ENCODE measurements at regions not wholly inside any gene's neighbourhood (a gene's known extent, or its start where the extent isn't known, plus 50 kb on each side); places are given as distances from the start of the nearest gene placed in this dataset.
"Not testable (repeated sequence)": the region's sequence is repeated elsewhere in the genome, so short reads cannot be mapped to it uniquely, and the experiment has no call there.

DNA sequence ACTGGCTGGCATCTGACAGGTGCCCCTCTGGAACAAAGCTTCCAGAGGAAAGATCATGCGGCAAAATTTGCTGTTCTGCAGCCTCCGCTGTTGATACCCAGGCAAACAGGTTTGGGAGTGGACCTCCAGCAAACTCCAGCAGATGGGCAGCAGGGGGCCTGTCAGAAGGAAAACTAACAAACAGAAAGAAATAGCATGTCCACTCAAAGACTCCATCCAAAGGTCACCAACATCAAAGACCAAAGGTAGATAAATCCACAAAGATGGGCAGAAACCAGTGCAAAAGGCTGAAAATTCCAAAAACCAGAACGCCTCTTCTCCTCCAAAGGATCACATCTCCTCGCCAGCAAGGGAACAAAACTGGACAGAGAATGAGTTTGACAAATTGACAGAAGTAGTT is 101.3 kb downstream of the HNRNPD start:
- CTCF ChIA-PET = not testable (repeated sequence)

DNA sequence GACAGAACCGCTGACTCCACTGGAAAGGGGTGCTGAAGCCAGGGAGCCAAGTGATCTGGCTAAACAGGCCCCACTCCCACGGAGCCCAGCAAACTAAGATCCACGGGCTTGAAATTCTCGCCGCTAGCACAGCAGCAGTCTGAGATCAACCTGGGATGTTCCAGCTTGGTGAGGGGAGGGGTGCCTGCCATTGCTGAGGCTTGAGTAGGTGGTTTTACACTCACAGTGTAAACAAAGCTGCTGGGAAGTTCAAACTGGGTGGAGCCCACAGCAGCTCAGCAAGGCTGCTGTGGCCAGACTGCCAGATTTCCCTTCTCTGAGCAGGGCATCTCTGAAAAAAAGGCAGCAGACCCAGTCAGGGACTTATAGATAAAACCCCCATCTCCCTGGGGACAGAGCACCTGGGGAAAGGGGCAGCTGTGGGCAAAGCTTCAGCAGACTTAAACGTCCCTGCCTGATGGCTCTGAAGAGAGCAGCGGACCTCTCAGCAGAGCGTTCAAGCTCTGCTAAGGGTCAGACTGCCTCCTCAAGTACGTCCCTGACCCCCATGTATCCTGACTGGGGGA is 101.8 kb downstream of the HNRNPD start:
- H3K27me3 ChIP-seq (ENCODE audit: control insufficient read depth, insufficient read depth, low read length); BruUV-seq (replicated peaks); intact Hi-C loops (cut with micrococcal nuclease; ENCODE audit: unreplicated experiment); POLR2A ChIA-PET; DNase-seq (ENCODE audit: low read depth, low spot score); ATAC-seq; in situ Hi-C loops (cut with HindIII; ENCODE audit: low pct_unique_long_range_greater_than_20kb, low sequenced_read_pairs); H3K4me1 ChIP-seq (ENCODE audit: control insufficient read depth, insufficient read depth, low read length); H3K36me3 ChIP-seq (ENCODE audit: control insufficient read depth, insufficient read depth, low read length); H3K4me3 ChIP-seq (ENCODE audit: low read depth in 2 of 2, low read length in 2 of 2); CTCF ChIA-PET; H3K27ac ChIP-seq (ENCODE audit: low read length); H3K9me3 ChIP-seq (ENCODE audit: control insufficient read depth, insufficient read depth, low read depth, low read length): not testable (repeated sequence)

More for the DNA sequence above, 101.3 kb downstream of the HNRNPD start:
- H3K27ac ChIP-seq (ENCODE audit: low read length); DNase-seq (ENCODE audit: low read depth, low spot score); in situ Hi-C loops (cut with HindIII; ENCODE audit: low pct_unique_long_range_greater_than_20kb, low sequenced_read_pairs); H3K36me3 ChIP-seq (ENCODE audit: control insufficient read depth, insufficient read depth, low read length); H3K9me3 ChIP-seq (ENCODE audit: control insufficient read depth, insufficient read depth, low read depth, low read length); H3K4me3 ChIP-seq (ENCODE audit: low read depth in 2 of 2, low read length in 2 of 2); H3K27me3 ChIP-seq (ENCODE audit: control insufficient read depth, insufficient read depth, low read length); H3K4me1 ChIP-seq (ENCODE audit: control insufficient read depth, insufficient read depth, low read length); POLR2A ChIA-PET; ATAC-seq; intact Hi-C loops (cut with micrococcal nuclease; ENCODE audit: unreplicated experiment); BruUV-seq (replicated peaks): not testable (repeated sequence)

DNA sequence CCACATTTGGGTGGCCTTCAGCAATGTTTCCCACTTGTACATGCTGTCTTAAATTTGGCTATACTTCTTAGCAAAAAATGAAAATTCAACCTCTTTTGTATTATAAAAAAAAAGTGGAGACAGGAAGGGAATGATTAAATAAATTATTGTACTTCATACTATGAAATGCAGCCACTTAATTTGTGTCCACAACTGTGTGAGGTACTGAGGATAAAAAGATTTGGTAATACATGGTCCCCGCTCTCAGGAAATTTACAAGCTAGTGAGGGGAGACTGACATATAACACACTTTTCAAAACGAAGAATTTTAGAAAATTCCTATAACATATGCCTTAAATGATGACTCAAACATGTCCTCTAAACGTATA is 105.0 kb downstream of the HNRNPD start:
- no peak overlapping the region for H3K4me3 ChIP-seq (ENCODE audit: low read depth in 2 of 2, low read length in 2 of 2)
- peaks cover 9% of the 10 kb centered on the region for H3K27me3 ChIP-seq (ENCODE audit: control insufficient read depth, insufficient read depth, low read length)
- H3K27ac ChIP-seq (ENCODE audit: low read length) = no peak overlapping the region
- H3K36me3 ChIP-seq (ENCODE audit: control insufficient read depth, insufficient read depth, low read length) = no peaks in the 10 kb centered on the region
- ChIA-PET CTCF (interaction anchor here (0.7 kb wide), 1 partner anchor 802 kb away, joined by 3 read pairs; no protein-coding TSS in a partner anchor), POLR2A (no interaction called here)
- intact Hi-C loops (cut with micrococcal nuclease; ENCODE audit: unreplicated experiment) (loop anchor here (1.0 to 5.0 kb wide), 2 partner anchors 802 to 863 kb away; no protein-coding TSS in a partner anchor), in situ Hi-C loops (cut with HindIII; ENCODE audit: low pct_unique_long_range_greater_than_20kb, low sequenced_read_pairs) (no loop called here)
- ATAC-seq (0 out of 2 replicates have a peak, but pooled peaks have one; percentile 17), DNase-seq (ENCODE audit: low read depth, low spot score) (no peak)
- TF ChIP-seq, protein P1, sequence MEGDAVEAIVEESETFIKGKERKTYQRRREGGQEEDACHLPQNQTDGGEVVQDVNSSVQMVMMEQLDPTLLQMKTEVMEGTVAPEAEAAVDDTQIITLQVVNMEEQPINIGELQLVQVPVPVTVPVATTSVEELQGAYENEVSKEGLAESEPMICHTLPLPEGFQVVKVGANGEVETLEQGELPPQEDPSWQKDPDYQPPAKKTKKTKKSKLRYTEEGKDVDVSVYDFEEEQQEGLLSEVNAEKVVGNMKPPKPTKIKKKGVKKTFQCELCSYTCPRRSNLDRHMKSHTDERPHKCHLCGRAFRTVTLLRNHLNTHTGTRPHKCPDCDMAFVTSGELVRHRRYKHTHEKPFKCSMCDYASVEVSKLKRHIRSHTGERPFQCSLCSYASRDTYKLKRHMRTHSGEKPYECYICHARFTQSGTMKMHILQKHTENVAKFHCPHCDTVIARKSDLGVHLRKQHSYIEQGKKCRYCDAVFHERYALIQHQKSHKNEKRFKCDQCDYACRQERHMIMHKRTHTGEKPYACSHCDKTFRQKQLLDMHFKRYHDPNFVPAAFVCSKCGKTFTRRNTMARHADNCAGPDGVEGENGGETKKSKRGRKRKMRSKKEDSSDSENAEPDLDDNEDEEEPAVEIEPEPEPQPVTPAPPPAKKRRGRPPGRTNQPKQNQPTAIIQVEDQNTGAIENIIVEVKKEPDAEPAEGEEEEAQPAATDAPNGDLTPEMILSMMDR (IDR thresholded peaks at IDR 0.05) = peak; percentile 40
- TF ChIP-seq, protein P2, sequence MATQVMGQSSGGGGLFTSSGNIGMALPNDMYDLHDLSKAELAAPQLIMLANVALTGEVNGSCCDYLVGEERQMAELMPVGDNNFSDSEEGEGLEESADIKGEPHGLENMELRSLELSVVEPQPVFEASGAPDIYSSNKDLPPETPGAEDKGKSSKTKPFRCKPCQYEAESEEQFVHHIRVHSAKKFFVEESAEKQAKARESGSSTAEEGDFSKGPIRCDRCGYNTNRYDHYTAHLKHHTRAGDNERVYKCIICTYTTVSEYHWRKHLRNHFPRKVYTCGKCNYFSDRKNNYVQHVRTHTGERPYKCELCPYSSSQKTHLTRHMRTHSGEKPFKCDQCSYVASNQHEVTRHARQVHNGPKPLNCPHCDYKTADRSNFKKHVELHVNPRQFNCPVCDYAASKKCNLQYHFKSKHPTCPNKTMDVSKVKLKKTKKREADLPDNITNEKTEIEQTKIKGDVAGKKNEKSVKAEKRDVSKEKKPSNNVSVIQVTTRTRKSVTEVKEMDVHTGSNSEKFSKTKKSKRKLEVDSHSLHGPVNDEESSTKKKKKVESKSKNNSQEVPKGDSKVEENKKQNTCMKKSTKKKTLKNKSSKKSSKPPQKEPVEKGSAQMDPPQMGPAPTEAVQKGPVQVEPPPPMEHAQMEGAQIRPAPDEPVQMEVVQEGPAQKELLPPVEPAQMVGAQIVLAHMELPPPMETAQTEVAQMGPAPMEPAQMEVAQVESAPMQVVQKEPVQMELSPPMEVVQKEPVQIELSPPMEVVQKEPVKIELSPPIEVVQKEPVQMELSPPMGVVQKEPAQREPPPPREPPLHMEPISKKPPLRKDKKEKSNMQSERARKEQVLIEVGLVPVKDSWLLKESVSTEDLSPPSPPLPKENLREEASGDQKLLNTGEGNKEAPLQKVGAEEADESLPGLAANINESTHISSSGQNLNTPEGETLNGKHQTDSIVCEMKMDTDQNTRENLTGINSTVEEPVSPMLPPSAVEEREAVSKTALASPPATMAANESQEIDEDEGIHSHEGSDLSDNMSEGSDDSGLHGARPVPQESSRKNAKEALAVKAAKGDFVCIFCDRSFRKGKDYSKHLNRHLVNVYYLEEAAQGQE (IDR thresholded peaks at IDR 0.05; ENCODE audit: insufficient read depth in 1 of 2, low read depth in 2 of 2, low read length in 1 of 2) = no peak
- H3K4me1 ChIP-seq (ENCODE audit: control insufficient read depth, insufficient read depth, low read length) = no peaks in the 10 kb centered on the region
- BruUV-seq (replicated peaks) = no TSS peak
- no peaks in the 10 kb centered on the region for H3K9me3 ChIP-seq (ENCODE audit: control insufficient read depth, insufficient read depth, low read depth, low read length)

Measured in Panc1 (cell line).